ENCODE measurements at regions not wholly inside any gene's neighbourhood (a gene's known extent, or its start where the extent isn't known, plus 50 kb on each side); places are given as distances from the start of the nearest gene placed in this dataset.

DNA sequence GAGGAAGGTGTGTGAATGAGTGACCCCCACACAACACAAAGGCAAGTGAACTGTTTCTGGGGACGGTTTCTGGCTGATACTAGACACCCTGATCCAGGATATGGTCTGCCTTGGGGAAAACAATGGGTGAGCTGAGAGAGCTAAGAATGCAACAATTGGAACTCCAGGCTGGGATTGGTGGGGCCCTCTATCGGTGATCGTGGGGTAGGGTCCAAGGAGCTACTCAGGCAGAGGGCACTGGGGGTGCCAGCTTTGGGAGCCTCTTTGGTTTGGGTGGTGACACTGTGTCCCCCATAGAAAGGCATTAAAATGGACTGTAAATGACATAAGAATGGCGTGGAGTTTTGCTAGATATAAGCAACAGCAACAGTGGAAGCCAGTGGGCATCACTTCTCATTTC is 439.1 kb downstream of the DMAC1 start:
- TF ChIP-seq, protein P1, sequence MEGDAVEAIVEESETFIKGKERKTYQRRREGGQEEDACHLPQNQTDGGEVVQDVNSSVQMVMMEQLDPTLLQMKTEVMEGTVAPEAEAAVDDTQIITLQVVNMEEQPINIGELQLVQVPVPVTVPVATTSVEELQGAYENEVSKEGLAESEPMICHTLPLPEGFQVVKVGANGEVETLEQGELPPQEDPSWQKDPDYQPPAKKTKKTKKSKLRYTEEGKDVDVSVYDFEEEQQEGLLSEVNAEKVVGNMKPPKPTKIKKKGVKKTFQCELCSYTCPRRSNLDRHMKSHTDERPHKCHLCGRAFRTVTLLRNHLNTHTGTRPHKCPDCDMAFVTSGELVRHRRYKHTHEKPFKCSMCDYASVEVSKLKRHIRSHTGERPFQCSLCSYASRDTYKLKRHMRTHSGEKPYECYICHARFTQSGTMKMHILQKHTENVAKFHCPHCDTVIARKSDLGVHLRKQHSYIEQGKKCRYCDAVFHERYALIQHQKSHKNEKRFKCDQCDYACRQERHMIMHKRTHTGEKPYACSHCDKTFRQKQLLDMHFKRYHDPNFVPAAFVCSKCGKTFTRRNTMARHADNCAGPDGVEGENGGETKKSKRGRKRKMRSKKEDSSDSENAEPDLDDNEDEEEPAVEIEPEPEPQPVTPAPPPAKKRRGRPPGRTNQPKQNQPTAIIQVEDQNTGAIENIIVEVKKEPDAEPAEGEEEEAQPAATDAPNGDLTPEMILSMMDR (IDR thresholded peaks at IDR 0.05; ENCODE audit: extremely low read depth, insufficient read depth, missing control alignments), result no peak
- DNase-seq (ENCODE audit: low spot score), result no peak
- in situ Hi-C loops (cut with MboI; ENCODE audit: low pct_unique_long_range_greater_than_20kb, low sequenced_read_pairs, unreplicated experiment), result no loop called here

DNA sequence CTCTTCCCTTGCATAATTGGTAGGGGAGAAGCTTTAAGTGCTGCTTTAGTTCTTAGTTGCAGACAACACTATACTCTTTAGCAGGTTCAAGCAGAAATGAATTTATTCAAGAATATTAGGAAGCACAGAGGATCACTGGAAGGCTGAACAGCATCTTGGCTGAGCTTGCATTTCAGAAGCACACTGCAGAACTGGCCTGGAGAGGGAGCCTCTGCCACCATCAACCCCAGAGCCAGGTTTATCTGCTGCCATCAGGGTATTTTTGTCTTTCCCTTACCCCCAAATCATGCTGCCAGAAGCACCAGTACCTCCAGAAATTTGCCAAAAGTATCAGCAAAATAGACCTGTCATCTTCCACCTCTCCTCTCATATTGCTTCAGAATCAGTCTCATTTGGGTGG is 440.7 kb downstream of the DMAC1 start:
- TF ChIP-seq, protein P1 (IDR thresholded peaks at IDR 0.05; ENCODE audit: extremely low read depth, insufficient read depth, missing control alignments), result no peak
- no peak for DNase-seq (ENCODE audit: low spot score)
- in situ Hi-C loops (cut with MboI; ENCODE audit: low pct_unique_long_range_greater_than_20kb, low sequenced_read_pairs, unreplicated experiment), result no loop called here

DNA sequence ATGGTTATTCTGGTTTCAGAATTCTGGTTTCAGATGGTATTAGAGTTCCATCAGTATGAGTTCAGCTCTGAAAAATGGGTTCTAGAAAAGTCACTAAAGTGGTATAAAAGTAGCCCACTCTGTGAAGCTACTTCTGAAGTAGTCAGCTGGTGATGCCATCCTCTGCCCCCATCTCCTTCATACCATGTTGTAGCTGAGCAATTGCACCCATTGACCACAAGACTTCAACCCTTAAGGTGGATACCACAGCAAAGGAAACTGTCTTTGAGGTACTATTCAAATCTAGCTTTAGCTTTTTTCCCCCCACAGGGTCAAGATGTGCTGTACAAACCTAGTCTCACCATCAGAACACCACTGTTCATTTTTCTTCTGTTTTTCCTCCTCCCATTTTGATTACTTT is 444.9 kb downstream of the DMAC1 start:
- in situ Hi-C loops (cut with MboI; ENCODE audit: low pct_unique_long_range_greater_than_20kb, low sequenced_read_pairs, unreplicated experiment), result no loop called here
- TF ChIP-seq, protein P1 (IDR thresholded peaks at IDR 0.05; ENCODE audit: extremely low read depth, insufficient read depth, missing control alignments), result no peak
- no peak for DNase-seq (ENCODE audit: low spot score)

DNA sequence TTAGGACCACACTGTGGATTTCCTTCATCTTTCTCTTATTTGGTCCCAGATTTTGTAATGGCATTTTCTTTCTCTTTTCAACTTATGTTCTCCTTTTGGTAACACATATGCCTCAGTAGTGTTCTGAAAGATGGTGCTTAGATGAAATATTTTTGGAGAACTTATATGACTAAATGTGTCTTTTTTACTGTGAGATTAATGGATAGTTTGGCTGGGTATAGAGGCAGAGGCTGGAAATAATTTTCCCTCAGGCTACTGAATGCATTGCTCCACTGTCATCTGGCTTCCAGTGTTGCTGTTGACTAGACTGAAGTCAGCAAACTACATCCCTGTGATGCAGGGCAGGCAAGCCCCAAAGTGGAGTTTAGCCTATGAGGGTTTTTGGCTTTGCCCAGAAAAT is 450.9 kb downstream of the DMAC1 start:
- TF ChIP-seq, protein P1 (IDR thresholded peaks at IDR 0.05; ENCODE audit: extremely low read depth, insufficient read depth, missing control alignments), result no peak
- DNase-seq (ENCODE audit: low spot score), result no peak
- in situ Hi-C loops (cut with MboI; ENCODE audit: low pct_unique_long_range_greater_than_20kb, low sequenced_read_pairs, unreplicated experiment), result no loop called here

DNA sequence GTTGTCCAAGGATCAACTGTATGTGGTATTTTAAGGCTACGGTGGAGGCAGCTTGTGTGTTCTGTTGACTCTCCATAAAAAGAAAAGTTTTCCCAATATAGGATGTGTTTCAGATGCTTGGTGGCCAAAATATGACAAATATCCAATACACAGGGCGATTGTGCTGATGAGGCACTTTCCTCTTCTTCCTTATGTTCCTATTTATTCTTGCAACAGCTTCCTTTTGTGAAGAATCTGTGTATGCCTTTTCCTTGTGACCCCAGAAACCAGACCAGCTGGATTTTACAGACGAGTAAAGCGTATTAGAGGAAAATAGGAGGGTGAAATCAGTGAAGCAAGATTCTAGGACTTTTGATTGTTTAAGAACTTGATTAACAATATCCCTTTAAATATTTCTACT is 452.0 kb downstream of the DMAC1 start:
- TF ChIP-seq, protein P1 (IDR thresholded peaks at IDR 0.05; ENCODE audit: extremely low read depth, insufficient read depth, missing control alignments), result no peak
- no peak for DNase-seq (ENCODE audit: low spot score)
- in situ Hi-C loops (cut with MboI; ENCODE audit: low pct_unique_long_range_greater_than_20kb, low sequenced_read_pairs, unreplicated experiment), result no loop called here

DNA sequence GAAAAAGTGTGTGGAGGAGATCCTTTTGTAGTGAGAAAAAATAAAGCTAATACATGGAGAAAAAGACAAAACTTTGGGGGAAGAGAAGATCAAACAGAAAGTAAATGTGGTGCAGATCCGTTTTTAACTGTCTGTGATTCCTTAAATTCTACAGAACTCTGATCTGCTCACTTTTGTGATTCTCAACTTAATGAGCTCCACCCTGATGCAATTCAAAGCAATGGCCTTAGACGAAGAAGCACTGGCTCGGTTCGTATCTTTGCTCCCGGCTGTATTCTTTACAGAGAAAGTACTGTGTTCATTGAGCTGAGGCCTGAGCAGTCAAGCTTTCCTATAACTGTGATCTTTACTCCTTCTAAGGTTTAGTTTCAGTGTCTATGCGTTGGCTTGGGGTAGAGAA is 453.4 kb downstream of the DMAC1 start:
- in situ Hi-C loops (cut with MboI; ENCODE audit: low pct_unique_long_range_greater_than_20kb, low sequenced_read_pairs, unreplicated experiment), result no loop called here
- TF ChIP-seq, protein P1 (IDR thresholded peaks at IDR 0.05; ENCODE audit: extremely low read depth, insufficient read depth, missing control alignments), result no peak
- DNase-seq (ENCODE audit: low spot score), result no peak

DNA sequence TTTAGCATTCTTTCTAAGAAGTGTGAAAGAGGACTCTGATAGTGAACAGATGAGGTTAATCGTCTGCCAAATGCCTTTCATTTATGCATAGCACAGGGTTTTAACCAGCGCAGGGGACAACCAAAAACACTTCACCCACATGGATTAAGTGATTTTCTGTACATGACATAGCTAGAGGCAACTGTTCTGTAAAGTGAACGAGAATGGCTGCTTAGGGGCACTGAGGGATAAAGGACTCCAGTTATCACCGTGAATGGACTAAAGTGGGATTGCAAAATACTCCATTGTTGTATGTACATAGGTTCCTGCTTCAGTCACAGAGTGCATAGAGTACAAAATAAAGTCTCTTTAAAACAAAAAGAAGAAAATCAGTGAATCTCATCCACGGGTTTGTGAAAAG is 456.8 kb downstream of the DMAC1 start:
- TF ChIP-seq, protein P1 (IDR thresholded peaks at IDR 0.05; ENCODE audit: extremely low read depth, insufficient read depth, missing control alignments), result no peak
- in situ Hi-C loops (cut with MboI; ENCODE audit: low pct_unique_long_range_greater_than_20kb, low sequenced_read_pairs, unreplicated experiment), result no loop called here
- DNase-seq (ENCODE audit: low spot score), result no peak
